ENCODE measurements at regions not wholly inside any gene's neighbourhood (a gene's known extent, or its start where the extent isn't known, plus 50 kb on each side); places are given as distances from the start of the nearest gene placed in this dataset.

DNA sequence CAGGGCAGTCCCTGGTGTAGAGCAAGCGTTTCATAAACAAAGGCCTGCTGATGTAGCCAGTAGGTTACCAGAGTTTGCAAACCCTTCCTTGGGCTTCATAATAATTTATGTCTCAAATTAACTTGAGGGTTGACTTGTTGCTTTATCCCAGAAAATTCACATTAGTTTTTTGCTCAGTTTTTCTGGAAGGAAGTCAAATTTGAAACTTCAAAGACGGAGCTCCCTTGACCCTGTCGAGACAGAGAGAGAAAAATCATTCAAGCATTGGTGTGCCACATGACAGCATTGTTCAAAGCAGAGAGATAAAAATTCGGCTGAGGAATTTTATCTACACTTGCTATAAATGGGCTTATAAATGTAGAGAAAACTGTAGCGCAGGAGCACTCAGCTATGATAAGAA, 627.7 kb downstream of the TNS3 start:
- CTCF ChIA-PET (ENCODE audit: partially characterized antibody) = interaction anchor here (0.5 to 1.2 kb wide), 2 partner anchors 16 to 27 kb away, joined by 3 read pairs; no protein-coding TSS in a partner anchor
- WGBS, 2 experiments (ENCODE audit: extremely low coverage in 1 of 2, insufficient coverage in 1 of 2, insufficient read length in 1 of 2, insufficient replicate concordance in 2 of 2, low coverage in 1 of 2, low lambda C conversion rate in 2 of 2, missing lambda C conversion rate in 1 of 2) = 81% methylated on average over 5 of the region's 5 CpGs; no CpG with 5 or more reads in 1 of the 2 experiments

More for the DNA sequence above, 627.7 kb downstream of the TNS3 start:
- H2BK15ac ChIP-seq (ENCODE audit: low read length) = no peak overlapping the region
- H3K36me3 ChIP-seq (ENCODE audit: control insufficient read depth in 2 of 4, insufficient read depth in 4 of 4, low read length in 3 of 4) = no peaks in the 10 kb centered on the region
- H2AK5ac ChIP-seq (ENCODE audit: low read depth, low read length) = no peak overlapping the region
- no peak for DNase-seq (ENCODE audit: low read depth in 1 of 2, low spot score in 2 of 2)
- no peak overlapping the region for H3K27ac ChIP-seq (ENCODE audit: low read depth, low read length)
- H2BK20ac ChIP-seq (ENCODE audit: low read length) = no peak overlapping the region
- H3K4me3 ChIP-seq (ENCODE audit: extremely low read depth in 1 of 4, insufficient read depth in 2 of 4, low read depth in 3 of 4, low read length in 4 of 4) = no peak overlapping the region
- no peak overlapping the region for H2BK12ac ChIP-seq (ENCODE audit: low read depth, low read length)
- H3K23me2 ChIP-seq (ENCODE audit: low read depth, low read length) = no peaks in the 10 kb centered on the region
- TF ChIP-seq NANOG (IDR thresholded peaks at IDR 0.05; ENCODE audit: insufficient read depth, low read depth, low read length, poor library complexity, severe bottlenecking) = no peak
- no peak for TF ChIP-seq JUND (IDR thresholded peaks at IDR 0.05; ENCODE audit: low read length)
- no peak for TF ChIP-seq POU5F1 (IDR thresholded peaks at IDR 0.05; ENCODE audit: low read depth, low read length)
- TF ChIP-seq YY1 (IDR thresholded peaks at IDR 0.05; ENCODE audit: low read depth, low read length) = no peak
- TF ChIP-seq CBX8 (IDR thresholded peaks at IDR 0.05; ENCODE audit: borderline replicate concordance, low read depth, low read length) = no peak
- TF ChIP-seq SAP30 (IDR thresholded peaks at IDR 0.05; ENCODE audit: insufficient read depth, insufficient replicate concordance, low read length) = no peak
- no peak for TF ChIP-seq POLR2A (IDR thresholded peaks at IDR 0.05; ENCODE audit: control extremely low read depth in 1 of 2, low read depth in 2 of 2, low read length in 2 of 2)
- TF ChIP-seq RBBP5 (IDR thresholded peaks at IDR 0.05; ENCODE audit: borderline replicate concordance, low read depth, low read length) = no peak
- TF ChIP-seq, protein P1, sequence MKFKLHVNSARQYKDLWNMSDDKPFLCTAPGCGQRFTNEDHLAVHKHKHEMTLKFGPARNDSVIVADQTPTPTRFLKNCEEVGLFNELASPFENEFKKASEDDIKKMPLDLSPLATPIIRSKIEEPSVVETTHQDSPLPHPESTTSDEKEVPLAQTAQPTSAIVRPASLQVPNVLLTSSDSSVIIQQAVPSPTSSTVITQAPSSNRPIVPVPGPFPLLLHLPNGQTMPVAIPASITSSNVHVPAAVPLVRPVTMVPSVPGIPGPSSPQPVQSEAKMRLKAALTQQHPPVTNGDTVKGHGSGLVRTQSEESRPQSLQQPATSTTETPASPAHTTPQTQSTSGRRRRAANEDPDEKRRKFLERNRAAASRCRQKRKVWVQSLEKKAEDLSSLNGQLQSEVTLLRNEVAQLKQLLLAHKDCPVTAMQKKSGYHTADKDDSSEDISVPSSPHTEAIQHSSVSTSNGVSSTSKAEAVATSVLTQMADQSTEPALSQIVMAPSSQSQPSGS (IDR thresholded peaks at IDR 0.05; ENCODE audit: low read length) = no peak
- TF ChIP-seq FOSL1 (IDR thresholded peaks at IDR 0.05; ENCODE audit: insufficient read depth, low read depth, low read length) = no peak
- TF ChIP-seq CEBPB (IDR thresholded peaks at IDR 0.05; ENCODE audit: low read depth, low read length) = no peak
- no peak overlapping the region for H4K8ac ChIP-seq (ENCODE audit: extremely low read depth, insufficient read depth, low read length)
- POLR2A ChIA-PET (ENCODE audit: partially characterized antibody) = no interaction called here
- no peak overlapping the region for H3K23ac ChIP-seq (ENCODE audit: insufficient read length)
- FAIRE-seq = no peak
- H3K18ac ChIP-seq (ENCODE audit: extremely low read depth, low read length) = no peak overlapping the region
- no peak overlapping the region for H2BK5ac ChIP-seq (ENCODE audit: low read depth, low read length)
- no peaks in the 10 kb centered on the region for H3K79me1 ChIP-seq (ENCODE audit: low read depth, low read length)
- H2AFZ ChIP-seq (ENCODE audit: low read length) = no peak overlapping the region
- H3K9ac ChIP-seq (replicated peaks in 1 of 4; ENCODE audit: extremely low read depth in 1 of 4, low read depth in 3 of 4, low read length in 3 of 4) = no peak overlapping the region
- H3K4ac ChIP-seq (replicated peaks; ENCODE audit: insufficient read length, low read depth, low read length) = no peak overlapping the region
- no peaks in the 10 kb centered on the region for H3K79me2 ChIP-seq (ENCODE audit: control insufficient read depth in 1 of 2, insufficient read depth in 2 of 2, low read length in 2 of 2)
- H3K4me2 ChIP-seq (ENCODE audit: insufficient read depth in 1 of 2, low read depth in 2 of 2, low read length in 2 of 2) = no peak overlapping the region
- no peaks in the 10 kb centered on the region for H3K27me3 ChIP-seq (replicated peaks in 1 of 4; ENCODE audit: control insufficient read depth in 3 of 4, extremely low read depth in 1 of 4, insufficient read depth in 3 of 4, low read length in 3 of 4)
- H4K91ac ChIP-seq (replicated peaks; ENCODE audit: insufficient read length, low read length) = no peak overlapping the region
- no peak overlapping the region for H3K14ac ChIP-seq (ENCODE audit: insufficient read length)
- no peaks in the 10 kb centered on the region for H4K20me1 ChIP-seq (replicated peaks in 1 of 2; ENCODE audit: control insufficient read depth in 1 of 2, insufficient read depth in 2 of 2, low read length in 2 of 2)
- no peak overlapping the region for H2BK120ac ChIP-seq (replicated peaks; ENCODE audit: low read depth, low read length)
- H4K5ac ChIP-seq (ENCODE audit: insufficient read length, low read depth, low read length) = no peak overlapping the region
- no peaks in the 10 kb centered on the region for H3K9me3 ChIP-seq (ENCODE audit: insufficient read depth in 2 of 2, low read depth in 1 of 2, low read length in 1 of 2)
- no peaks in the 10 kb centered on the region for H3K4me1 ChIP-seq (replicated peaks in 1 of 4; ENCODE audit: control insufficient read depth in 3 of 4, insufficient read depth in 4 of 4, low read length in 3 of 4)
- H3K56ac ChIP-seq (replicated peaks; ENCODE audit: insufficient read length, low read depth, low read length) = no peak overlapping the region

Data from H1 (cell line).